GM19239 (cell line): ENCODE measurements at regions not wholly inside any gene's neighbourhood (a gene's known extent, or its start where the extent isn't known, plus 50 kb on each side); places are given as distances from the start of the nearest gene placed in this dataset.

Experiments used
- DNase-seq: peaks from one replicate; pipeline ENCODE4 v3.0.0; 2011; ENCODE audit warnings: low spot score; ENCODE audit not compliant: insufficient read length
- FAIRE-seq: peaks from 2 replicates; lab custom pipeline; 2011; peaks lifted over from hg19 to GRCh38; lab: Jason Lieb, UNC

DNA sequence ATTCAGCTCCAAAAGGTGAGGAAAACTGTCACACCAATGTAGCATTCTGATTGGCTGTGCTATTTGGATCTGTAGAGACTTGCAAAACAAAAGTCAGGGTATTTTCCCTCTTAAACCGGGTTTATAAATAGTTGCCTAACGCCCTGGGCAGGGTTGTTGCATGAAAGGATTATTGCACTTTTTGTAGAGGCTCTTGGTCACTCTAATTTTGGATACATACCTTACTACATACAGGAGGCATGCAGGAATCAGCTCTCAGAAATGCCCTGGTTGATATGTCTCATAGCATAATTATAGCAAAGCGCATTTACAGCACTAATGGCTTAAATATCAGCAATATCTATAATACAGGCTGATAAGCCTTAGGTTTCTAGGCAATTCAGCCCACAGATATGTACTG is 200.0 kb upstream of the GDNF start:
- no peak for FAIRE-seq

DNA sequence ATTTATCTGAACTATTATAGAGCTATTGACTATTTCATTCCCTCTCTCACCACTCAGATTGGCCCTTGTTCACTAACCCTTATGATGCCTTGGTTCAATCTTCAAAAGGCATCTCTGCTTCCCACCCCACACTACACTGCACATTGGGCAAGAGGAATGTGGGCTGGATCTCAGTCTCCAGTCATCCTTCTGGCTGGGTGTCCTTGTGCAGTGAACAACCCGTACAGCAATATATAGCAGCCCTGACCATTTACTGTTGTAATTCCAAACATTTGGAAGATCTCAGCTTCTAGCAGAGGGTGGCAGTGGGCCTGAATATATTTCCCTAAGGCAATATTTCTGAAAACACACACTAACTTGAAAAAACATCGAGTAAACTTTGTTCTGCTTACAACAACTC is 199.2 kb upstream of the GDNF start:
- FAIRE-seq (no peak), DNase-seq (no peak)

More for the DNA sequence above, 200.0 kb upstream of the GDNF start:
- no peak for DNase-seq

- no peak for FAIRE-seq
Observed at GRCh38 chr5:38036765-38037164, 196.9 kb upstream of the GDNF start.

GRCh38 chr5:38032149-38032548 is 192.3 kb upstream of the GDNF start:
- no peak for FAIRE-seq

More at GRCh38 chr5:38036765-38037164, 196.9 kb upstream of the GDNF start:
- no peak for DNase-seq

GRCh38 chr5:38031304-38031703 is 191.5 kb upstream of the GDNF start:
- no peak for FAIRE-seq
- no peak for DNase-seq

More at GRCh38 chr5:38032149-38032548, 192.3 kb upstream of the GDNF start:
- DNase-seq = no peak

DNA sequence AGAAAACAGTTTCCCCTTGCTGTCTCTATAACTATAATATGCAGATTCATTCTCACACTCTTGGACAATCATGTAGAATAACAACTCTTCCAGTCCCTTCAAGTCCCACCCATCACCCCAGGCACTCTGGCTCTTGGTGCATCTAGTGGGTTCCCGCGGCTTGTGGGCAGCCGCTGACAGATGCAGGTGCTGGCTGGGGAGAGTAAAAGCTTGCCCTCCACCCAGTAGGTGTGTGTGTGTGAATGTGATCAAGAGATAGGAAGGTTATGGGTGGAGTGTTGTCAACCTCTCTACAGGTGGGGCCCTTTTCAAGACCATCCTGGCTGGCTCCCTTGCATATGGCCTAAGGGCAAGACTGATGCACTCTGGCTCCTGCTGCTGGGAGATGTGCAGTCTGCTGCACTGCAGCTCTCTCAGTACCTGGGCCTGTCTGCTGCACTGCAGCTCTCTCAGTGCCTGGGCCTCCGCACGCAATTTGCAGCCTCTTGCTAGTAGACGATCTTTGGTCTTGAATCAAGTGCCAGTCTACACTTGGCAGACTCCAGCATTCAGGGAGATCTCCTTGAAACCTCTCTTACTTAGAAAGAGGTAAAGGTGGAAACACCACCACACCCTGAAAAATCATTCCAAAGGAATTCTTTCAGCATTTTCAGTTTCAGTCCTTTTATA is 189.7 kb upstream of the GDNF start:
- DNase-seq (no peak), FAIRE-seq (no peak)

DNA sequence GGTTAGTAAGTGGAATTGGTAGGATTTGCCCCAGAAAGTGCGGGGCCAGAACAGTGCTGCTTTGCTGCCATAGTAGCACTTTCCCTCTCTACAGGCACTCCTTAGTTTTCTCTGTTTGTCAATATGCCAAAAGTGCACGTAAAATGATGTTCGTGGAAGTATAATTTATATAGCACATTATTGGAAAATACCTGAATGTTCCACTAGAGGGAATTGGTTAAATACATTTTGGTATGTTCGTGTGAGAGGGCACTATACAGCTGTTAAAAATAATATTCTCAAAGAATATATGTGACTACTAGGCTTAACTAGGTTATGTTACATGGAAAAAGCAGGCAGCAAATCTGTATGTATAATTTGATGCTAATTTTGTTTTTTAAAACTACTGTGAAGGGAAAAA is 184.0 kb upstream of the GDNF start:
- FAIRE-seq = no peak
- no peak for DNase-seq

- FAIRE-seq = no peak
Observed at GRCh38 chr5:38023371-38023770, 183.5 kb upstream of the GDNF start.

DNA sequence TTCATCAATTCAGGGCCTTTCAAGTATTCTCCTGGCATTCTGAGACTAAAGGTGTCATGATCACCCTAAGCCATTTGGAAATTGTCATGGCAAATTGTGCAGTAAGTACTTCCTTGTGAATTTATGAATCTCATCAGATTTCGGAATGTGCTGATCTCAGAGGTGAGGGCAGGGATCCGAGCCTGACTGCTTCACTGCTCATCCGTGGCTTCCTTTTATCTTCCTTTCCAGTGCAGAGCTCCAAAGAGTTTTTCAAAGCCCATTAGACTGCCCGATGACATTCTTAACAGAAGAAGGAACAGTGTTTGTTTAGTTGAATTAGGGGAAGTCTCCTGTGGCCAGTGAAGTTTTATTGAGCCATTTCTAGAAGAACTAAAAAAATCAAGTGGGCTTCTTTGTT is 182.8 kb upstream of the GDNF start:
- DNase-seq (no peak), FAIRE-seq (no peak)

More at GRCh38 chr5:38023371-38023770, 183.5 kb upstream of the GDNF start:
- DNase-seq = no peak

DNA sequence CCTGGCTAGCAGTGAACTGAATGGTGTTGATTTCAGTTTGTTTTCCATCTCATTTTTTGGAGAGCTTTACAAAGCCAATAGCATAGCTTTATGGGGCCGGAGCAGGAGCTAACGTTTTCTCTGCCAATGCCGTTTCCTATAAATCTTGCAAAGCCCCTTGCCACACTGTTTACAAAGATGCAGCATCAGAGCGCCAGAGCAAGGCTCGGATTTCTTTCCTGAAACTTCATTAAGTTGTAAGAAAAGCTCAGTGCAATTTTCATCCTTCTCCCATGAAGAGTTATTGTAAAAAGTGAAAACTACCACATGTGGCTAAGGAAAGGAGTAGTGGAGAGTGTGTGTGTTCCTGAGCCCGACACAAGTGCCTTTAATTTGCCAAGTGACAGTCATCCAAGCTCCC is 178.2 kb upstream of the GDNF start:
- no peak for DNase-seq
- FAIRE-seq = no peak

- DNase-seq (no peak), FAIRE-seq (no peak)
Observed at GRCh38 chr5:38013107-38013506, 173.3 kb upstream of the GDNF start.

GRCh38 chr5:38011668-38012188 is 171.9 kb upstream of the GDNF start:
- DNase-seq (no peak), FAIRE-seq (no peak)

DNA sequence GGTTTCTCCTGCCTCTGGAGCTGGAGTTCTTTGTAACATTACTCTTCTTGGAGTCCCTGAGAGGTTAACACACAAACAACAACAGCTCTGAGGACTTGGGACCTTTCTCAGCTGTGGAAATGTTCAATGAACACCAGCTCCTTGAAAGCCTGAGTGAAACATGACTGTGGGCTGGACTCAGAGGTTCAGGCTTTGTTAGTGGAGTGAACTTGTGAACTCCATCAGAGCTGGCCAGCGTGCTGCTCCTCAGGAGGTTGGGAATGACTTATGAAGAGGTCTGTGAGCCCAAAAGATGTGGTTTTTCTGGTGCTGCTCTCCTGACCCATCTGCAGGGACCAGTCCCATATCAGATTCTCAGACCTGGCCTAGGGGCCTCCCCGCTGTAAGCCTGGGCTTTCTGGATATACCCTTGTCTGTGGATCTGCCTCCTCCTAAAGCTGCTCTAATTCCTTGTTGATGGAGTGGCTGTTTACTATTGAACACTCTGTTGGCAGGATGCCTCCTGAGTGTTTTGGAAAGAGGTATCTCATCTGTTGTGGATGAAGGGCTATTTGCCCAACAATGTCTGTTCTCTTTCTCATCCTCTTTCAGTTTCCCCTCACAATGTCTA is 170.0 kb upstream of the GDNF start:
- FAIRE-seq = no peak

DNA sequence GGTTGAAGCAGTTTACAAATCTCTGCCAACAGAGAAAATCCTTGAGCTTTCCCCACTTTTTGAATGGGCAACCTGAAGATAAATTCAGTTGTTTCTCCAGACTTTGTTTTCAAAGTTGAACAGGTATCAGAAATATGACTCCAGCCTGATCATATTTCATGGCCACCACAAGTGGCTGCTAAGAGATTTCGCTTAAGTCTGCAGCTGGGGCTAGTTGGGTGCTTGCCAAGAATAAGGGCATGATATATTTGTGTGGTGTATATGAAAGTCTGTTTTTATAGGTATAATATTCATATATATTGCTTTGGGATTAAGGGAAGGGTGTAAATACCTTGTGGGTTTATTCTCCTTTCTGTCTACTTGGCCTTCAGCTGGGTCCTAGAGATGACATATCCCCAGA is 168.4 kb upstream of the GDNF start:
- DNase-seq (no peak), FAIRE-seq (no peak)

More for the DNA sequence above, 170.0 kb upstream of the GDNF start:
- DNase-seq = no peak

GRCh38 chr5:37999593-37999992 is 159.8 kb upstream of the GDNF start:
- DNase-seq = no peak
- FAIRE-seq = no peak

DNA sequence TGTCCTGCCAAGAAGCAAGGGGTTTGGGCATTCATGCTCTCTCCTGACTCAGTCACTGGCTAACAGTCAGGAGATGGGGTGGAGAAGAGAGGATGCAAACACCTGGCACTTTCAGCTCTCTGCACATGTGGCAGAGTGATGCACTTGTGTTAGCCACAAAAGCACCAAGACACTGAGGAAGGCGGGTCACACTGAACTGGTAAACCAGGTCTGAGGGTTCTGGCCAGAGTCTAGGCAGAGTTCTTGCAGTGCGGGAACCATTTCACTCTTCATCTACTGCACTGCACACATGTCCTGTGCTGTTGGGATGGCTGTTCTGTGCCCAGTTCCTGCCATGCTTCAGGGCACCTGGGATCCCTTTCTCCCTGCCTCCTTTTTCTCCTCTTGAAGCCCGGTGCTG is 157.1 kb upstream of the GDNF start:
- FAIRE-seq = no peak
- no peak for DNase-seq

DNA sequence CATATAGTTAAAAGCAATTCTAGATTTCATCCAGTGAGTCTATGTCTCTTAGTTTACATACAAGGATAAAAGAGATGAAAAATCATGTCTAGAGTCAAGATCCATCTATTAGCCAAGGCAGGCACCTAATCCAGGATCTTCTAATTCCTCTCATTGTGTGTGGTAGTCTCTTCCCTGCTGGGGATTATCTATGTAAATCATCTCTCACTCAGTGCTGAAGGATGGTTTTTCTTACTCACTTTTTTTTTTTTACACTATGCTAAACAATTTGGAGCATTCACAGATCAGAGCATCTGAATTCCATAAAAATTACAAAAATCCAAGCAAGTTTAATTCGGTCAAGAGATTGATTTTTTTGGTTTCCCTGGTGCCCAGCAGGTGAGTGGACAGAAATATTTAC is 154.9 kb upstream of the GDNF start:
- DNase-seq (no peak), FAIRE-seq (no peak)

- no peak for DNase-seq
- no peak for FAIRE-seq
Observed at GRCh38 chr5:37991301-37992299, 151.8 kb upstream of the GDNF start.

DNA sequence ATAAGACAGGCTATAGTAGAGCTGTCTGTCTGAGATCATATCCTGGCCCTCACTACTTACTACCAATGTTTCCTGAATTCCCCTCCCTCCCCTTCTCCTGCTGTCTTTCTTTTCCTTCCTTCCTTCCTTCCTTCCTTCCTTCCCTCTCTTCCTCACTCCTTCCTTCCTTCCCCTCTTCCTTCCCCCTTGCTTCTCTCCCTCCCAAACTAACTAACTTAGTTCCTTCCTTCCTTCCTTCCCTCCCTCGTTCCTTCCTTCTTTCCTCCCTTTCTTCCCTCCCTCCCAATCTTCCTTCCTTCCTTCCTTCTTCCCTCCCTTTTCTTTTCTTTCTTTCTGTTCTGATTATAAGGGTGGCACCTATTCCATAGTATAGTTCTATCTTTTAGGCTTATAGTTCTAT is 150.0 kb upstream of the GDNF start:
- DNase-seq = no peak
- no peak for FAIRE-seq

GRCh38 chr5:37988454-37989046 is 148.7 kb upstream of the GDNF start:
- no peak for FAIRE-seq
- no peak for DNase-seq
